ENCODE measurements at regions not wholly inside any gene's neighbourhood (a gene's known extent, or its start where the extent isn't known, plus 50 kb on each side); places are given as distances from the start of the nearest gene placed in this dataset.

DNA sequence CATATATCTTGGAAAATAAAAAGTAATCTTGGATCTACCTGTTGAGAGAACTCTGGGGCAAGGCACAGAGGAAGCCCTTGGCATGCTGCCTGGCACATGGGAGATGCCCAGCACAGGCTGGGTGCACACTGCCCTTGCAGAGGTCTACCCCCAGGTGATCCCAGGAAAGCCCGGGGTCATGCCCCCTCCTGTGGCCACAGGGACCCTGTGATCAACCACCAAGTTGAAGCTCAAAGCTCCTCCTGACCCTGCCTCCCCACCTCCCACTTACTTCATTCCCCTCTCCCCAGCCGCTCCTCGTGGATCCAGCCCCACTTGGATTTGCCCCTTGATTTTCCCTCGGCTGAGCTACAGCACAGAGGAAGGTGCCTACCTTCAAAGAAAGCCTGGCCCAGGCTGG lies 62.7 kb upstream of the LARS2 start:
- Histone ChIP-seq H3K36me3 (no peaks in the 10 kb centered on the region), H3K27ac (no peak overlapping the region), H3K4me3 (no peak overlapping the region), H3K4me1 (no peaks in the 10 kb centered on the region), H3K27me3 (peaks cover 0 to 18% of the 10 kb centered on the region in 2 donors), H3K9me3 (no peaks in the 10 kb centered on the region)
- no peak for ATAC-seq
- intact Hi-C loops (cut with DNase I) = no loop called here
- TF ChIP-seq, protein P1, sequence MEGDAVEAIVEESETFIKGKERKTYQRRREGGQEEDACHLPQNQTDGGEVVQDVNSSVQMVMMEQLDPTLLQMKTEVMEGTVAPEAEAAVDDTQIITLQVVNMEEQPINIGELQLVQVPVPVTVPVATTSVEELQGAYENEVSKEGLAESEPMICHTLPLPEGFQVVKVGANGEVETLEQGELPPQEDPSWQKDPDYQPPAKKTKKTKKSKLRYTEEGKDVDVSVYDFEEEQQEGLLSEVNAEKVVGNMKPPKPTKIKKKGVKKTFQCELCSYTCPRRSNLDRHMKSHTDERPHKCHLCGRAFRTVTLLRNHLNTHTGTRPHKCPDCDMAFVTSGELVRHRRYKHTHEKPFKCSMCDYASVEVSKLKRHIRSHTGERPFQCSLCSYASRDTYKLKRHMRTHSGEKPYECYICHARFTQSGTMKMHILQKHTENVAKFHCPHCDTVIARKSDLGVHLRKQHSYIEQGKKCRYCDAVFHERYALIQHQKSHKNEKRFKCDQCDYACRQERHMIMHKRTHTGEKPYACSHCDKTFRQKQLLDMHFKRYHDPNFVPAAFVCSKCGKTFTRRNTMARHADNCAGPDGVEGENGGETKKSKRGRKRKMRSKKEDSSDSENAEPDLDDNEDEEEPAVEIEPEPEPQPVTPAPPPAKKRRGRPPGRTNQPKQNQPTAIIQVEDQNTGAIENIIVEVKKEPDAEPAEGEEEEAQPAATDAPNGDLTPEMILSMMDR (IDR thresholded peaks at IDR 0.05) = no peak
- DNase-seq = no peak

DNA sequence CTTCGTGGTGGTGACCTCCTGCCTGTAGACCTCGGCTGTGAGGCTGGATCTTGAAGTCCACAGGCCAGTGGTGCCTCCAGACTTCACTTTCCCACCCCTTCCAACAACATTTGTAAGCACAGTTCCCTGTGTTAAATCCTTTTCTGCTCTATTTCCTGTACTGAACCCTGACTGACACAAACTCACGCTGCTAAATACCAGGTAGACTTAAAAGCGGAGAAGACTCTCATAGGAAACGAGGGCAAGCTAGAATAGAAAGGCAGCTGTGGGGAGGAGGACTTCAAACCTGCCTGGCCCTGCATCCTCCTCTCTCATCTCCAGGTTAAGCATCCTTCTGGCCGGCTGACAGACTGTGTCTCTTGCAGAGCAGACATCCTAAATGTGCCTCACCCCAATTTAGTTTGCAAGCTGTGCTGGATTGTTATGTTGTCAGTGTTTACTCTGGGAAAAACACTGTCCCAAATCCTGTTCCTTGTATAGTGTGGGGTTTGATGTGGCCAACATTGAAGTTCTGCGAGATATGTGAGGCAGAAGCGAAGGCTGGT lies 58.5 kb upstream of the LARS2 start:
- Histone ChIP-seq H3K4me1 (no peaks in the 10 kb centered on the region), H3K9me3 (no peaks in the 10 kb centered on the region), H3K27me3 (peaks cover 0 to 28% of the 10 kb centered on the region in 2 donors), H3K36me3 (no peaks in the 10 kb centered on the region), H3K27ac (no peak overlapping the region), H3K4me3 (no peak overlapping the region)
- intact Hi-C loops (cut with DNase I) = no loop called here
- TF ChIP-seq, protein P1 (IDR thresholded peaks at IDR 0.05) = no peak
- no peak for DNase-seq
- ATAC-seq = no peak

DNA sequence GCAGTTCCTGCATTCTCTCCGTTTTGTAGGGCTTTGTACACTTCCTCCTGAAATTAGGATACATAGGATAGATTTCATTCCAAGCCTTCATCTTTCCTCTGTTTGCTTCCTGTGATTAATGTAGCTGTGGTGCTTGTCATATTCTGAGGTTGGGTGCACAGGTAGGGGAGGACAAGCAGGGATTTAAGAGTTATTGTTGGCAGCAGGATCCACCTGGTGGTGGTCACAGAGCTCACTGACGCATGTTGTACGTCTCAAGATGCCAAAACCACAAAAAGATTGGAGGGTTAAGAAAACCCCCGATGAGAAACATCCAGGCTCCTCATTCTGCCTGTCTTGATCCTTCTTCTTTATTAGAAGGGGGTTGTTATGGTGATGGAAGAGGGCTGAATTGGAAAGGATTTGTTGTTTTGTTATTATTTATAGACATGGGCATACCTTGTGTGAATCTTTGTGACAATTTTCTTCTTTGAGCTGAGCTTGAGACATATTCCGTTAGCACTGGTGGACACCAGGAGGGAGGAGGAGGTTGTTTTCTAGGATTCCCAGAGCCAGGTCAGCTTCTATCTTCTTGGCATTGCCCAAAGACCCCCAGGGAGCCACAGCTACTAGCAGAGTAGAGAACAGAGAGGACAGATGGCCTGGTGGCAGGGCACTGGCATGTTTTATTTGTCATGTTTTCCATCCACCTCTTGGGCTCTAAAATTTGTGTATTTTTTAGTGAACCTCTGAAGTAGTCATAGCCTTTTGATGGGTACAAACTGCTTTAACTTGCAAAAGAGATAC lies 57.7 kb upstream of the LARS2 start:
- peaks cover 0 to 27% of the 10 kb centered on the region in 2 donors for H3K27me3 ChIP-seq
- H3K4me3 ChIP-seq = no peak overlapping the region
- no peak overlapping the region for H3K27ac ChIP-seq
- no peaks in the 10 kb centered on the region for H3K9me3 ChIP-seq
- H3K4me1 ChIP-seq = no peaks in the 10 kb centered on the region
- TF ChIP-seq, protein P1 (IDR thresholded peaks at IDR 0.05) = no peak
- no peaks in the 10 kb centered on the region for H3K36me3 ChIP-seq
- ATAC-seq = no peak
- no peak for DNase-seq
- intact Hi-C loops (cut with DNase I) = no loop called here

DNA sequence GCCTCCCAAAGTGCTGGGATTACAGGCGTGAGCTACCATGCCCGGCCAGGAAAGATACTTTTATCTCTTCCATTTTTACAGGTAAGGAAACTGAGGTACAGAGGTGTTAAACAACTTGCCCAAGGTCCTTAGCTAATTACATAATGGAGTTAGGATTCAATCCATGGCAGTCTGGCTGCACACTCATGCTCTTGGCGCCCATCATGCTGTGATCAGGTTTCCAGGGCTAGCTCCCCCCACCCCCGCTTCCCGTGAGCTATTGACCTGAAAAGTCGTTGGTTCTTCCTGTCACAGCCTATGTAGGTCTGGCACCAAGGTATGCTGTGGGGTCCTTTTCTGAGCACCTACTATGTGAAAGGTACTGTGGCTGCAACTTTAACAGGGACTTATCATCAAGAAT lies 55.9 kb upstream of the LARS2 start:
- H3K4me1 ChIP-seq = no peaks in the 10 kb centered on the region
- ATAC-seq = no peak
- no peak overlapping the region for H3K27ac ChIP-seq
- no peaks in the 10 kb centered on the region for H3K36me3 ChIP-seq
- H3K27me3 ChIP-seq = peaks cover 0 to 14% of the 10 kb centered on the region in 2 donors
- TF ChIP-seq, protein P1 (IDR thresholded peaks at IDR 0.05) = no peak
- H3K4me3 ChIP-seq = no peak overlapping the region
- H3K9me3 ChIP-seq = no peaks in the 10 kb centered on the region
- intact Hi-C loops (cut with DNase I) = no loop called here
- DNase-seq = no peak

DNA sequence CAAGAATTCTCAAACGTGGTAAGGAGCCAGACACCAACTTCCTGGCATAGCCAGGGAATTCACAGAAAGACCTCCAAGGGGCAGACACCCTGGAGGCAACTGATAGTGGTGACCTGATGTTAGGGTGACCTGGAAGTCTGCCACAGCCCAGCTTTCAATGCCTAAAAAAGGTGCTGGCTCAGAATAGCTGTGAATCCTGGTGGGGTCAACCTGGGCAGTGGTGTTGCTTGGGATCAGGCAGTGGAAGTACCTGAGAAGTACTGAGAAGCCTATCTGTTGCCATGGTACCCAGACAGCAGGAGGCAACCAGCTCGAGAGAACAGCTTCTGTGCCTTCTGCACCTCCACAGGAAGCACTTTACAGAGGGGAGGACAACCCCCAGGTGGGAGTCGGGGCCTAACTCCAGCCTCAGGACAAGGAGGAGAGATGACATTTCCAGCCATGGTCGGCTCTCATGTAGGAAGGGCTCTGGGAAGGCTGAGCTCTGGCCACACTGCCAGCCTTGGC lies 55.4 kb upstream of the LARS2 start:
- H3K4me1 ChIP-seq = no peaks in the 10 kb centered on the region
- H3K9me3 ChIP-seq = no peaks in the 10 kb centered on the region
- DNase-seq (no peak), ATAC-seq (no peak)
- TF ChIP-seq, protein P1 (IDR thresholded peaks at IDR 0.05) = no peak
- peaks cover 0 to 14% of the 10 kb centered on the region in 2 donors for H3K27me3 ChIP-seq
- H3K36me3 ChIP-seq = no peaks in the 10 kb centered on the region
- intact Hi-C loops (cut with DNase I) = no loop called here
- H3K27ac ChIP-seq = no peak overlapping the region
- H3K4me3 ChIP-seq = no peak overlapping the region
